Immature natural killer cell (primary cell): ENCODE measurements at regions not wholly inside any gene's neighbourhood (a gene's known extent, or its start where the extent isn't known, plus 50 kb on each side); places are given as distances from the start of the nearest gene placed in this dataset.

Source experiments
- DNase-seq, 3 donors: peaks; one replicate each; pipeline ENCODE4 v3.0.0; 2022; ENCODE audit warnings: mixed read lengths in 1 of 3
- H3K27ac Mint-ChIP-seq, 6 donors: one replicate each; pipeline ENCODE4 v1.8.0; 2020; ENCODE audit warnings: mixed read lengths in 6 of 6, mild to moderate bottlenecking in 5 of 6, inconsistent platforms in 4 of 6, moderate library complexity in 3 of 6
- H3K27me3 Mint-ChIP-seq, 3 donors: one replicate each; pipeline ENCODE4 v1.8.0; 2020 to 2021; ENCODE audit warnings: low read depth in 3 of 3, mild to moderate bottlenecking in 3 of 3, mixed read lengths in 3 of 3, moderate library complexity in 3 of 3, inconsistent platforms in 1 of 3
- H3K36me3 Mint-ChIP-seq, 3 donors: one replicate each; pipeline ENCODE4 v1.8.0; 2020; ENCODE audit warnings: mixed read lengths in 3 of 3, inconsistent platforms in 2 of 3, mild to moderate bottlenecking in 2 of 3
- H3K4me1 Mint-ChIP-seq, 2 donors: one replicate each; pipeline ENCODE4 v1.8.0; 2020; ENCODE audit warnings: inconsistent platforms in 2 of 2, mild to moderate bottlenecking in 2 of 2, mixed read lengths in 2 of 2, moderate library complexity in 1 of 2
- H3K4me3 Mint-ChIP-seq, 5 donors: one replicate each; pipeline ENCODE4 v1.8.0; 2020; ENCODE audit warnings: mild to moderate bottlenecking in 5 of 5, mixed read lengths in 5 of 5, inconsistent platforms in 3 of 5, moderate library complexity in 3 of 5
- H3K9me3 Mint-ChIP-seq, 6 donors: one replicate each; pipeline ENCODE4 v1.8.0; 2020; ENCODE audit warnings: mild to moderate bottlenecking in 6 of 6, mixed read lengths in 6 of 6, inconsistent platforms in 4 of 6, moderate library complexity in 3 of 6

DNA sequence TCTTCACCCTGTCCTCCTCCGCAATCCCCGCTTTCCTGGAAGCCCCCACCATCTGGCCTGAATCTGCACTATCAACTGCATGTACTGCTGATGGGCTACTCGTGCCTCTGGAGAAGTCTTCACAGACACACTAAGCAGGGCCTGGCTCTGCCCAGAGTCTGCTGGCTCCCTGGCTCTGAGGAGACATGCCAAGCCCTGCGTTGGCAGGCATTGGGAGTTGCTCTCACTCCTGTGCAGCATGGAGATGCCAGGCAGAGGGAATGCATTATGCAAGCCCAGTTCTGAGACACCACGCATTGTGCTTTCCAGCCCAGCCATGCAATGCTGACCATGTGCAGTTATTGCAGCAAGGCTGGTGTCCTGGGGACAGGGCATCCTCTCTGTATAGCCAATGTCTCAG lies 314.6 kb downstream of the CXCL12 start:
- Mint-ChIP-seq H3K9me3 (no peaks in the 10 kb centered on the region), H3K27ac (no peak overlapping the region), H3K27me3 (peaks cover 0 to 3% (median 2%) of the 10 kb centered on the region in 3 donors), H3K4me1 (no peaks in the 10 kb centered on the region), H3K4me3 (no peak overlapping the region), H3K36me3 (no peaks in the 10 kb centered on the region)
- DNase-seq: no peak

DNA sequence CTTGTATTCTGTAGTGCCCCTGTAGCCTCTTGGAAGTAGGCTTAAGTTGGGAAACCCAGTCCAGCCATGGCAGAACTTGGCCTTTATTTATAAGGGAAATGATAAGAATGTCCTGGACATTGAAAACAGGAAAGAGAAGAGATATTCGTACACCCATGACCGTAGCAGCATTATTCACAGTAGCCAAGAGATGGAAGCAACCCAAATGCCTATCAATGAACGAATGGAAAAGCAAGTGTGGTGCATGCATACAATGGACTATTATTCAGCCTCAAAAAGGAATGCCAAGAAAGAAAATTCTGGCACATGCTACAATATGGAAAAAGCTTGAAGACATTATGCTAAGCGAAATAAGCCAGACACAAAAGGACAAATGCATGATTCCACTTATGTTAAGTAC lies 315.3 kb downstream of the CXCL12 start:
- Mint-ChIP-seq H3K27ac (no peak overlapping the region), H3K36me3 (no peaks in the 10 kb centered on the region), H3K27me3 (peaks cover 0 to 3% (median 2%) of the 10 kb centered on the region in 3 donors), H3K9me3 (no peaks in the 10 kb centered on the region), H3K4me1 (no peaks in the 10 kb centered on the region), H3K4me3 (no peak overlapping the region)
- no peak for DNase-seq

DNA sequence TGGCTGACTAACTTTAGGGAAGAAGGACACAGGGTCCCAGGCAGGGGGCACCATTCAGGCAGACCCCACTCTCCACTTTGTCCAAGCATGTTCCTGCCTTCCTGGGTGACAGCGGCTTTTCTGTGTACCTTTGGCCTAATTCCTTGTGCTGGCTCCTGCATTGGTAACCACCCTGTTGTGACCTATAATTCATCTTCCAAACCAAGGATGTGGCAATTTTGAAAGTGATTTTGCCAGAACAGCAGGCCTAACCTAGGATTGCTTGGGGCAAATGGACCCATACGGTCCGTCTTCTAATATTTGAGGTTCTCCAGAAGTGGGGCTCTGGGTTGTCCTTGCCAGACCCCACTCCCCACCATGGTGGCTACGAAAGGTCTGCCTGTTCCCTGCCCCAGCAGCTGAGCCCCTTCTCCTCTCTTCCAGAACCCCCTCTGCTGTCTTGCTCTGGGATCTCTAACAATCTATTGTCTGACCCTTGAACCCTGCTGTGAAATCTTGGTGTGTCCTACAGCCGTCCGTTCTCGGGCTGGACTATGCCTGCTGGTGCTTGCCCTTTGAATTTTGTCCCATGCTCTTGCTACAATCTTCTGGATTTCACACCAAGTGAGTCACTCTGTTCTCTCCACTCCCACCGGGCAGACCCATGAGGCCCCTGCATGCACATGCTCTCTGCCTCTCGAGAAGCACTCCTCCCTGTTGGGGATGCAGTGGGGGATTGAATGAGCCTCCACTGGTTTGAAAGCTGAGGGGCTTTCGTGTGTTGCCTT lies 316.0 kb downstream of the CXCL12 start:
- no peaks in the 10 kb centered on the region for H3K9me3 Mint-ChIP-seq

DNA sequence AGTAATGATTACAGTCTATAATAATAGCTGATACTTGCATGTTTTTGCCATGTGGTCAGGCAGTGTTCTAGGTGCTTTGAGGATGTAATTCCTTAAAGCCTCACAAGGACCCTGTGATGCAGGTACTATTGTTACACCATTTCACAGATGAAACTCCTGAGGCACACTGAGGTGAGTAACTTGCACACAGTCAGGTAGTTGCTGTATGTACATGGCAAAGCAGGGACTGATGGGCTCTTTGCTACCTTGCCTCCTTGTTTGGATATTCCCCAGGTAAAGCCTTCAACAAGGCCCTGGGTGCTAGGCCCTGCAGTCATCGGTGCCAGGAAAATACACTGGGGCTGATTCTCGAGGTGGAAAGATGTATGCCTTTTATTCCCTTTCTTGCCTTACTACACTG lies 317.5 kb downstream of the CXCL12 start:
- no peaks in the 10 kb centered on the region for H3K36me3 Mint-ChIP-seq
- H3K27me3 Mint-ChIP-seq: peaks cover 0 to 2% (median 0%) of the 10 kb centered on the region in 3 donors
- no peak overlapping the region for H3K4me3 Mint-ChIP-seq

More for the DNA sequence above, 316.0 kb downstream of the CXCL12 start:
- H3K36me3 Mint-ChIP-seq: no peaks in the 10 kb centered on the region
- no peak overlapping the region for H3K4me3 Mint-ChIP-seq
- no peaks in the 10 kb centered on the region for H3K4me1 Mint-ChIP-seq
- DNase-seq: no peak
- H3K27ac Mint-ChIP-seq: no peak overlapping the region
- peaks cover 0 to 3% (median 2%) of the 10 kb centered on the region in 3 donors for H3K27me3 Mint-ChIP-seq

DNA sequence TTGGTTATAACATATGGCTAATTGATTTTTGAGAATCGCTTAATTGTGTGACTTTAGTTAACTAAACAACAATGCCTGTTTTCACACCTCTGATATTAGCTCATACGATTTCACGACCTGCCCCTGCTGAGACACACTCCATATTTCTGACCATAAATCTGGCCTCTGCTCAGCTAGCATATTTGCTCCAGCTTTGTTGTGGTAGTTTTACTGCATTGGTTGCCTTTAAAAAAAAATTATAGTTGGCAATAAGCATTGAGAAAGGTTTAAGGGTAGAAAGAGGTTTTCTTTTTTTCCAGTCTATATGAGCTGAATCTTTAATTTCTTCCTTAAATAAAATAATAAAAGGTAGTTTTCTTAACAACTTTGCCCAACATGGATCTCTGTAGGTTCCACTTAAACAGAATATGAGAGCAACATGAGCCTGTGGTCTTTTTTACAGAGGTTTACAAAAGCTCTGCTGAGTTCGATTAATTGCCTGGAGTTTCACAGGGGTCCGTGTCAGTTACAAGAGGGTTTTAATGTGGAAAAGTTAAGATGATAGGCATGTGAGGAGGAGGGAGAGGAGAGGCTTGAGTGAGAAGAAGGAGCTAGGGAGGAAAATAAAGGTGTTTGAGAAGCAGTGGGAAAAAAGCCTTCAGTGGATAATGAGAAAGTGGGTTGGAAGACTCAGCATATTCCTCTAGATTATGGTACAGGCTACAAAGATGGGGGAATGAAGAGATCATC lies 318.2 kb downstream of the CXCL12 start:
- Mint-ChIP-seq H3K4me1 (no peaks in the 10 kb centered on the region), H3K9me3 (no peaks in the 10 kb centered on the region), H3K36me3 (no peaks in the 10 kb centered on the region), H3K27me3 (peaks cover 0 to 2% (median 2%) of the 10 kb centered on the region in 3 donors), H3K4me3 (no peak overlapping the region), H3K27ac (no peak overlapping the region)
- DNase-seq: no peak

More for the DNA sequence above, 317.5 kb downstream of the CXCL12 start:
- no peaks in the 10 kb centered on the region for H3K9me3 Mint-ChIP-seq
- no peak overlapping the region for H3K27ac Mint-ChIP-seq
- no peak for DNase-seq
- H3K4me1 Mint-ChIP-seq: no peaks in the 10 kb centered on the region

DNA sequence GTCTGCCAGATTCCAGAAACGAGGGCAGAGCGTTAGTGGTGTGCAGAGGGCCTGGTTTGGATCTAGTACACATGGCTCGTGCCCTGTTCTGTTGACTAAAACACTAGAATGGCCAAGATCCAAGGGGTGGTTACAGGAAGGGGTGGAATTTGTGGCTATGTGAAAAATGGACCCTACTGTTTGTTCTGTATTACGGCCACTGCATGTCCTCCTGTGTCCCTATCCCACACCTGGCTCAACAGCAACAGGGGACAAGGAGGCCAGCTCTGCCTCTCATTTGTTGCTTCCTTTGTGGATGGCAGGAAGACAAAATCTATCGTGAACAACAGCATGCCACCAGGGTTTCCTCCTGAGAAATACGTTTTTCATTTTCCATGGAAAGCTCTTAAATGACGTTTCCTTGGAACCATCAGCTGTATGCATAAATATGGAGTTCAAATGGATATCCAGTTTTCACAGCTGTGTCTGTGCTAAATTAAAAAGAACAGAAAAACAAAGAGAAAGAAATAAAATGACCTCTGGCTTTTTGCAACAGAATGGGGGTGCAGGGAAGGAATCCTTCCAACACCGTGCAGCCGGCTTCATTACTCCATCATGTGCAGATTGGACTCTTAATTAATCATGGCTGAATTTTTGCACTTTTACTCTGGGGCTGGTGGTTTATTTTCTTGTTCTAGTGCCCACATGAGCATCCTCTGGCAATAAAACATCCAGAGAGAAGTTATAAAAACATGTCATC lies 318.9 kb downstream of the CXCL12 start:
- H3K27me3 Mint-ChIP-seq: peaks cover 0 to 2% (median 0%) of the 10 kb centered on the region in 3 donors
- no peaks in the 10 kb centered on the region for H3K9me3 Mint-ChIP-seq
- no peak overlapping the region for H3K27ac Mint-ChIP-seq
- no peak overlapping the region for H3K4me3 Mint-ChIP-seq
- H3K36me3 Mint-ChIP-seq: no peaks in the 10 kb centered on the region
- no peaks in the 10 kb centered on the region for H3K4me1 Mint-ChIP-seq
- no peak for DNase-seq

DNA sequence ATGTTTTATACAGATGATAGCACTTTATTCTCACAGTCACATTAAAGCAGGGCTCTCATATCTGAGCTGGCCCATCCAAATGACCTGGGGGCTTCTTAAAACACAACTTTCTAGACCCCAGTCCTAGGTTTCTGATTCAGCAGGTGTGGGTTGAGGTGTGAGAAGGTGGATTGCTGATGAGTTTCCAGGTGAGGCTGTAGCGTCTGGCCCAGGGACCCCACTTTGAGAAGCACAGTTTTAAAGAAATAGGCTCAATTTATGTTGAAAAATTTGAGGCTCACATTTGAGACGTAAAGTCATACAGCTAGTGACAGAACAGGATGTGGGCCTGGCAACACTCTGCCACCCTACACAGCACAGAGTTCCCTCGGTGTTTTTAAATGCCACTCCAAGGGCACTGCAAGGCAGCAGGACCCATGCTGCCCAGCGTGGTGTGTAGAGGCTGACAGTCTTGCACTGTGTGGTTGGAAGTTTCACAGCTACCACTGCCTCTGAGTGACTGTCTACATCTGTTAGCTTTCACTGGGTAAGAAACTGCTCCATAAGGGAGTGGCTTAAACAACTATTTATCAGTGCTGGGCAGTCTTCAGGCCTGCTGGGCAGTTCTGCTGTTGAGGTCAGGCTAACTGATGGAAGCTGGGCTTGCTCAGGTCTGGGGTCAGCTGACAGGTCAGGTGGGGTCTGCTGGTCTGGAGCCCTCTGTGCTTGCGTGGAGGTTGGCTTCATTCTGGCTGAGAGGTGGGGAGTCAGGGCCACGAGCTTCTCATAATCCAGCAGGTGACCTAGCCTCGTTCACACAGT lies 319.7 kb downstream of the CXCL12 start:
- Mint-ChIP-seq H3K27me3 (peaks cover 0 to 2% (median 0%) of the 10 kb centered on the region in 3 donors), H3K4me3 (no peak overlapping the region), H3K27ac (no peak overlapping the region), H3K4me1 (no peaks in the 10 kb centered on the region), H3K36me3 (no peaks in the 10 kb centered on the region), H3K9me3 (no peaks in the 10 kb centered on the region)
- DNase-seq: no peak

DNA sequence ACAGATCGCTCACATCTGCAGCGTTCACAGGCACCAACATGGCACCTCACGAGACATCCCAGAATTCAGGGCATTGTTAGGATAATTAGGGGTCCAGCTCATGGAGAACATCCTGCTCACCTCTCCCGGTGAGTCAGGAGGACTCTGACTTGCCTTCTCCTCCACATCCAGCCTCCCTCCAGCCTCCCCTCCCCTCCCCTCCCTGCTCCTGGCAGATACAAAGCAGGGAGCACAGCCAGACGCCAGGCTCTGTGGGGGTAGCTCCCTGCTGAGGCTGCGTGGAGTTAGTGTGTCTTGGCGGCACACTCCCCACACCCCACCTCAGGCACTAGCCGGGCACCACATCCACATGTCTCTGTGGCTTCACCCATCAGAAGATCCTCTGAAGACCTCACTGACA lies 320.6 kb downstream of the CXCL12 start:
- no peak overlapping the region for H3K27ac Mint-ChIP-seq
- H3K27me3 Mint-ChIP-seq: peaks cover 0 to 2% (median 0%) of the 10 kb centered on the region in 3 donors
- DNase-seq: no peak
- no peak overlapping the region for H3K4me3 Mint-ChIP-seq
- no peaks in the 10 kb centered on the region for H3K9me3 Mint-ChIP-seq
- H3K4me1 Mint-ChIP-seq: no peaks in the 10 kb centered on the region
- H3K36me3 Mint-ChIP-seq: no peaks in the 10 kb centered on the region

DNA sequence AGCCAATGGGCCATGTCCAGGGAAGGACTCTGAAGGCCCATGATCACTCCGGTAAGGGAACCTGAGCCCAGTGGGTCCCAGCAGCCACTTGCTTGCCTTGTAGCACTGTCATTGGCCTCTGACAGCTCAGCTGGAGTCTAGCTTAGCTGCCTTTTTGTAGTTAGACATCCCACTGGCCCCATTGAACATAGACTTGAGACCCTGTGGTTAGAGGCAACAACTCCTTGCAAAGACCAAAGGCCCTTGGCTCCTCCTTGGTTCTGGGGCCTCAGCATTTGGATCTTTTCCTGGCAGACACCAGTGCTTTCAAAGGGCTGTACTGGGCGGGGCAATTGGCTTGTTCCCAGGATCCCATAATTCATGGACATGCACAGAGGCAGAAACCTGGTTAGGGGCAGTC lies 321.2 kb downstream of the CXCL12 start:
- Mint-ChIP-seq H3K27ac (no peak overlapping the region), H3K36me3 (no peaks in the 10 kb centered on the region), H3K4me3 (no peak overlapping the region), H3K9me3 (no peaks in the 10 kb centered on the region), H3K27me3 (peaks cover 0 to 6% (median 0%) of the 10 kb centered on the region in 3 donors), H3K4me1 (no peaks in the 10 kb centered on the region)
- no peak for DNase-seq

DNA sequence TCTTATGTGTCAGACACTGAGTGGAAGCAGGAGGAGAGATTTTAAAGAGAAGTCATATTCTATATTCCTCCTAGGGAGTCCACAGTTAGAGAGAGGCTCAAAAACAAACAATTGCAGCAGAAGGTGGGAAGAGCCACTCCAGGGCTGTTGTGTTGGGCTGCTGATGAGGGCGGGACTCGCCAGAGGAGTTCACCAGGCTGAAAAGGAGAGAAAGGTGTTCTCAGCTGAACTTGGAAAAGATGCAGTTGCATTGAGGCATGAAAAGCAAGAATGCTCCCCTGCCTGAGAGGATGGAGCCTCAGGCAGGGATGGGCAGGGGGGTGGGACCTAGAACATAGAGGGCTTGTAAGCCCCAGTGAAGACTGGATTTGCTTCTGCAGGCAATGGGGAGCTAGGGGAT lies 324.2 kb downstream of the CXCL12 start:
- no peaks in the 10 kb centered on the region for H3K4me1 Mint-ChIP-seq
- no peaks in the 10 kb centered on the region for H3K36me3 Mint-ChIP-seq
- no peak overlapping the region for H3K27ac Mint-ChIP-seq
- peaks cover 0 to 13% (median 0%) of the 10 kb centered on the region in 3 donors for H3K27me3 Mint-ChIP-seq
- no peak overlapping the region for H3K4me3 Mint-ChIP-seq
- H3K9me3 Mint-ChIP-seq: no peaks in the 10 kb centered on the region
- DNase-seq: no peak

DNA sequence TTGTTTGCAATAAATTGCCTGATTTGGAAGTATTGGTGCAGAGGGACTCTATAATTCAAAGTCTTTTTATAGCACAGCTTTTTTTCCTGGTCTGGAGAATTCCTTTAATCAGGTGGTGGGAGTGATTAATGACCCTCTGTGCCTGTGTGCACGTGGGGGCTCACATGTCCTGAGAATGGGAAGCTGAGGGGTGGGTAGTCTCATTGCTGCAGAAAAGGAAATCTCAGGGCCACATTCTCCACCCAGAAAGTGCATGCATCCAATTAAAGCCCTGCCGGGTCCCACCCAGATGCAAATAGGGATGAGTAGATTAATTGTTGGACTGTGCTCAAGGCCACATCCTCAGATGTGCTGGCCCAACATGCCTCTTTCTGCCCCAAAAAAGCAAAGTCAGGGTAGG lies 324.7 kb downstream of the CXCL12 start:
- no peak overlapping the region for H3K4me3 Mint-ChIP-seq
- peaks cover 0 to 13% (median 0%) of the 10 kb centered on the region in 3 donors for H3K27me3 Mint-ChIP-seq

DNA sequence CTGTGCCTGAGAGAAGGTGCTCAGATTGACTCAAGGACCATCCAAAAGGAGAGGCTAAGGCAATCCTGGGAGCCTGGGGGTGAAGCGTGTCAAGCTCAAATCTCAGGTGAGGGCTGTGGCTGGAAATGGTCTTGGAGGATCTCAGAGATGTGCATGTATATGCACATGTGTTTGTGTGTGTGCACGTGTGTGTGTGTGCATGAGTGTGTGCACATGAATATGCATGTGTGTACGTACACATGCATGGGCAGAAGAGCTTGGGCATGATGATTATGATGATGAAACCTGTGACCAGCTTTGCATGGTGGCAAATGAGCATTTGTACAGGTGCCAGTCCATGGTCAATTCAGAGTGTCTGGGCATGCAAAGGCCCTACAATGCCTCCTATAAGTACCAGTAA lies 326.6 kb downstream of the CXCL12 start:
- no peak for DNase-seq
- Mint-ChIP-seq H3K27me3 (peaks cover 0 to 16% (median 0%) of the 10 kb centered on the region in 3 donors), H3K9me3 (no peaks in the 10 kb centered on the region)

More for the DNA sequence above, 324.7 kb downstream of the CXCL12 start:
- Mint-ChIP-seq H3K27ac (no peak overlapping the region), H3K36me3 (no peaks in the 10 kb centered on the region), H3K4me1 (no peaks in the 10 kb centered on the region), H3K9me3 (no peaks in the 10 kb centered on the region)
- DNase-seq: no peak

DNA sequence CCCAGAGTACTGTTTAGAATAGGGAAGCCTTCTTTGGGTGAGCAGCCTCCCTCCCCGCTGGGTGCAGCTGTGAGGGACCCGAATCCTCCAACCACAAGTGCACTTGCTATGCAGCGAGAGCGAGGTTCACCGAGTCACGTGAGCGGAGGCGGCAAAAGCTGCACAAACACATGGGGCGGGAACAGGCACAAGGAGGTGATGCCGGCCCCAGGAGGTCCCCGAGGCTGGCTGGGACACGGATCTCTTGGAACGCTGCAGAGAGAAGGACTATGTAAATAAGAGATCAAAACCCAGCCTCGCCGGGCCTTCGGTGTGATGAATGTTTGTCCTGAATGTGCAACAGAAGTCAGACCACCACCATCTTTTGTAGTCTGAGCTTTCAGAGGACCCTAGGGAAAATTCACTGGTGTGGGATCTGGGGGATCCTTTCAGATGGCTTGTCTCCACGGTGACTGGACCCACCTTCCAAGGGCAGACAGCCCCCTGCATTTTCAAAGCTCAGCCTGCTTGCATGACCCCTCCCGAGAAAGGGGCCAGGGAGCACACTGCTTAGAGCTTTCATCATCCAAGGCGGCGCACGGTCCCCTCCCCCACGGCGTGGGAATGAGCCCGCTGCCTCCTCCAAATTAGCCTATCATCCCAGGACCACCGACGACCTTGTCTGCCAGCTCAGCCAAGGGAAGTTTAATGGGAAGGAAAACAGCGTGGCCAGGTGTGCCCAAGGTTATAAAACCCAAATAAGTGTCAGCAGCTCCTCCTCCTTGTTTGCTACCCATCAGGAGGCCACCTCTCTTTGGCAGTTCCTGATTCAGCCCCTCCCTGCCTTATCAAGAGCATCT lies 327.7 kb downstream of the CXCL12 start:
- Mint-ChIP-seq H3K27me3 (peaks cover 0 to 16% (median 3%) of the 10 kb centered on the region in 3 donors), H3K36me3 (no peaks in the 10 kb centered on the region), H3K27ac (no peak overlapping the region), H3K4me1 (no peaks in the 10 kb centered on the region), H3K4me3 (no peak overlapping the region), H3K9me3 (no peaks in the 10 kb centered on the region)
- DNase-seq: no peak

More for the DNA sequence above, 326.6 kb downstream of the CXCL12 start:
- Mint-ChIP-seq H3K27ac (no peak overlapping the region), H3K4me1 (no peaks in the 10 kb centered on the region), H3K4me3 (no peak overlapping the region), H3K36me3 (no peaks in the 10 kb centered on the region)
